ENCODE measurements at regions not wholly inside any gene's neighbourhood (a gene's known extent, or its start where the extent isn't known, plus 50 kb on each side); places are given as distances from the start of the nearest gene placed in this dataset.
"Not testable (repeated sequence)": the region's sequence is repeated elsewhere in the genome, so short reads cannot be mapped to it uniquely, and the experiment has no call there.

- DNase-seq (no peak), FAIRE-seq (no peak)
- intact Hi-C loops (cut with DNase I) = no loop called here
- Histone ChIP-seq H3K4me1 (ENCODE audit: control insufficient read depth in 2 of 3, insufficient read depth in 2 of 3, low read depth in 1 of 3, low read length in 3 of 3) (no peaks in the 10 kb centered on the region), H3K9me3 (ENCODE audit: control insufficient read depth in 2 of 3, insufficient read depth in 1 of 3, low read length in 3 of 3) (peaks cover 0 to 4% (median 0%) of the 10 kb centered on the region in 3 donors), H3K9ac (ENCODE audit: low read length in 3 of 3) (no peak overlapping the region), H3K27ac (ENCODE audit: low read depth in 2 of 2, low read length in 2 of 2) (no peak overlapping the region), H3K27me3 (ENCODE audit: control insufficient read depth, insufficient read depth, low read length) (no peaks in the 10 kb centered on the region), H3K4me3 (ENCODE audit: low read length in 3 of 3) (no peak overlapping the region), H3K36me3 (ENCODE audit: control insufficient read depth in 2 of 3, insufficient read depth in 3 of 3, low read length in 3 of 3) (no peaks in the 10 kb centered on the region)
- TF ChIP-seq CTCF (IDR thresholded peaks at IDR 0.05; ENCODE audit: borderline replicate concordance, extremely low read depth, insufficient read depth) = no peak
Observed at GRCh38 chr4:124167602-124168001, 544.9 kb downstream of the ANKRD50 start.

GRCh38 chr4:124169524-124169923 lies 543.0 kb downstream of the ANKRD50 start:
- H3K4me3 ChIP-seq (ENCODE audit: low read length in 3 of 3); H3K27me3 ChIP-seq (ENCODE audit: control insufficient read depth, insufficient read depth, low read length); H3K27ac ChIP-seq (ENCODE audit: low read depth in 2 of 2, low read length in 2 of 2); H3K9ac ChIP-seq (ENCODE audit: low read length in 3 of 3); FAIRE-seq; DNase-seq; H3K4me1 ChIP-seq (ENCODE audit: control insufficient read depth in 2 of 3, insufficient read depth in 2 of 3, low read depth in 1 of 3, low read length in 3 of 3); intact Hi-C loops (cut with DNase I); H3K9me3 ChIP-seq (ENCODE audit: control insufficient read depth in 2 of 3, insufficient read depth in 1 of 3, low read length in 3 of 3); H3K36me3 ChIP-seq (ENCODE audit: control insufficient read depth in 2 of 3, insufficient read depth in 3 of 3, low read length in 3 of 3): not testable (repeated sequence)

- TF ChIP-seq CTCF (IDR thresholded peaks at IDR 0.05; ENCODE audit: borderline replicate concordance, extremely low read depth, insufficient read depth) = no peak
- Histone ChIP-seq H3K9me3 (ENCODE audit: control insufficient read depth in 2 of 3, insufficient read depth in 1 of 3, low read length in 3 of 3) (peaks cover 0 to 4% (median 0%) of the 10 kb centered on the region in 3 donors), H3K4me1 (ENCODE audit: control insufficient read depth in 2 of 3, insufficient read depth in 2 of 3, low read depth in 1 of 3, low read length in 3 of 3) (no peaks in the 10 kb centered on the region), H3K27ac (ENCODE audit: low read depth in 2 of 2, low read length in 2 of 2) (no peak overlapping the region), H3K36me3 (ENCODE audit: control insufficient read depth in 2 of 3, insufficient read depth in 3 of 3, low read length in 3 of 3) (no peaks in the 10 kb centered on the region), H3K9ac (ENCODE audit: low read length in 3 of 3) (no peak overlapping the region), H3K27me3 (ENCODE audit: control insufficient read depth, insufficient read depth, low read length) (no peaks in the 10 kb centered on the region), H3K4me3 (ENCODE audit: low read length in 3 of 3) (no peak overlapping the region)
- intact Hi-C loops (cut with DNase I) = no loop called here
- DNase-seq (no peak), FAIRE-seq (no peak)
Observed at GRCh38 chr4:124173912-124174311, 538.6 kb downstream of the ANKRD50 start.

GRCh38 chr4:124177647-124178425 lies 534.7 kb downstream of the ANKRD50 start:
- no peak overlapping the region for H3K27ac ChIP-seq (ENCODE audit: low read depth in 2 of 2, low read length in 2 of 2)
- H3K36me3 ChIP-seq (ENCODE audit: control insufficient read depth in 2 of 3, insufficient read depth in 3 of 3, low read length in 3 of 3) = no peaks in the 10 kb centered on the region
- no peak for FAIRE-seq
- H3K4me1 ChIP-seq (ENCODE audit: control insufficient read depth in 2 of 3, insufficient read depth in 2 of 3, low read depth in 1 of 3, low read length in 3 of 3) = no peaks in the 10 kb centered on the region
- TF ChIP-seq CTCF (IDR thresholded peaks at IDR 0.05; ENCODE audit: borderline replicate concordance, extremely low read depth, insufficient read depth) = no peak
- H3K9ac ChIP-seq (ENCODE audit: low read length in 3 of 3) = no peak overlapping the region
- no peak overlapping the region for H3K4me3 ChIP-seq (ENCODE audit: low read length in 3 of 3)
- intact Hi-C loops (cut with DNase I) = no loop called here
- no peaks in the 10 kb centered on the region for H3K9me3 ChIP-seq (ENCODE audit: control insufficient read depth in 2 of 3, insufficient read depth in 1 of 3, low read length in 3 of 3)
- H3K27me3 ChIP-seq (ENCODE audit: control insufficient read depth, insufficient read depth, low read length) = no peaks in the 10 kb centered on the region
- no peak for DNase-seq
